Medulla oblongata (tissue), 1 donor: ENCODE measurements at regions not wholly inside any gene's neighbourhood (a gene's known extent, or its start where the extent isn't known, plus 50 kb on each side); places are given as distances from the start of the nearest gene placed in this dataset.
"Not testable (repeated sequence)": the region's sequence is repeated elsewhere in the genome, so short reads cannot be mapped to it uniquely, and the experiment has no call there.

Experiments used
- DNase-seq: peaks from one replicate; pipeline ENCODE4 v3.0.0-alpha.2; 2015; ENCODE audit errors: extremely low spot score

DNA sequence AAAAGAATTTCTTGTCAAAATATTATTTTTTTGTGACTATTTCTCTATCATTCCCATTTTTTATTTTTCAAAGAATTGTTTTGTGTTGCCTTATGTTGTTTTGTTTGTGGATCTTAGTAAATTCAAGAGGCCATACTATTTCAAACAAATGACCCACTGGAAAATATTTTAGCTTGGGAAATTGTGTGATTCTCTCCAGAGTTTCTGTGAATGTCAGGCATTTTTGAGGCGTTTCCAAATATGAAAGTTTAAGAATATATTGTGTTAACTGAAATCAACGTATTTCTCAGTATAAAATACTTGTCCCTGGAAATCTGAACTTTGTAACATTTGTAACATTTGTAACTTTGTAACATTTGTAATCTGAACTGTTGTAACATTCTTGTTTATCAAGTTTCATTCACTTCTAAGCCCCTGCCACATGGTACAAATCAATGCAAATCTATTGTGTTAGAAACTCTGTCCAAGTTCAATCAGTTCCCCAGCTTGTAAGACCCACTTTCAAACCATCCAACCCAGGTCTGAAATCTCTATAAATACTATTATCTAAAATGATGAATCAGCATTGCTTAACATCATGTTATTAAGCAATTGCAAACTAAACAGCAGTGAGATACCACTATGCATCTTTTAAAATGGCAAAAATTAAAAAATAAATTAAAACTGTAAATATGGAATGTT, 465.4 kb upstream of the GRID2 start:
- DNase-seq, result no peak

DNA sequence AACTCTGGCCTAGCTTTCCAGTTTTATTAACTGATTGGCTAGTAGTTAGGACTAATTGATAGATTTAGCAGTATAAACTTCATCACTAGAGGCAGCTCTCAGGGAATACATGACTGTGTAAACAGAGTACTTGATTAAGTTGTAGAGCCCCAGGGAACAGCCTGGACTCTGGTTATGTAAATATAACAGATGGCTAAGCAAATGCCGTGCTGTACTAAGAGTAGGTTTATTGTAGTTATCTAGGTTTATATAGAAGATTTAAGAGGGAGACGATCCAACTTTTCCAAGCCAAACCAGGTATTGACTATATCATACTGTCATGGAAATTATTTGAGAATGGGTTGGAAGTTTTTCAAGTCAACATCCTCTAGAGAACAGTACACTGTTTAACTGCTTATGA, 463.4 kb upstream of the GRID2 start:
- no peak for DNase-seq

DNA sequence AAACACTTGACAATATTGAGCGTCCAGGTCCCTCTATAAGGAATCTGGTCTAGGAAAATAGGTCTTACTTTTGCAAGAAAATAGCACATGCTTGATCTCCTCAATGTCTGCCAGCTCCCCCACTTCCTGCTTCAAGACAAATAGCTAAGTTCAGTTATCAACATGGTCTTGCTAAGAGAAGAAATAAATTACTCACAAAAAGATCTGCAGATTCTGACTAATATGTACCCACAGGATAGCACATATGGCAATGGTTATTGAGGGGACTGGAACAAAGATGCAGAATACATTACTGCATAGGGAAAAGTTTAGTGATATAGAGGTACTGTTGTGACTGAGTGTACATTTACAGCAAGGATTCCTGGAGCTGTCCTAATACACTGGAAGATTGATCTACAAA, 457.5 kb upstream of the GRID2 start:
- DNase-seq, result no peak

DNA sequence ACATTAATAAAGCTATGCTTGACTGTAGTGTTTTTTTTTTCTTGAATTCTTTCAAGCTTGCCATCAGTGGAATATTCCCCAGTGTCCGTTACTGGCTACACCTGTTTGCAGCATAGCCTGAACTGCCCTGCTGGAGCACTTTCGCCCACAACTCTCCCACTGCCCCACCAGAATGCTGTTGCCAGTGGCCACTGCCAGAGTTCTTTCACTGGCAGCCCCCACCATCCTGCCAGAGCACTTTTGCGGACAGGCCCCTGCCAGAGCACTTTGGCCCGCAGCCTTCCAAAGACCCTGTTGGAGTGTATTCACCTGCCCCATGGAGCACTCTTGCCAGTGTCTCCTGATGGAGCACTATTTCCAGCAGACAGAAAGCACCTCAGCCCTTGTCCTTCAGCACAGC, 452.3 kb upstream of the GRID2 start:
- no peak for DNase-seq

DNA sequence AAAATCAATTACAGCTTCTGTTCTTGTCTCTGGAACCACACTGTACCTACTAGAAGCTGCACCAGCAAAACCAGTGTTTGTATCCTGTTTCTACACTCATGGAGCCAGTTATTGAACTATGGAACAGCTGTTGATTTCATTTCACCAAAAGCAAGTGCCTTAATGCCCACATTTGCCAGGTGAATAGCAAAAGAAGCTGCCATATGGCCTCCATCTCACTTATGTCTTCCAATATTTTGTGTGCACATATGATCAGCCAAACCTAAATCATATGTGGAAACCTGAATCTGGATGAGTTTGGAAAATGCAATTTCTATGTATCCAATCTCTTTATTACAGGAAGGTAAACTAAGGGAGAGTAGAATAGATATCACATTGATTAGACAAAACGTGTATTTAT, 415.8 kb upstream of the GRID2 start:
- no peak for DNase-seq

- DNase-seq, result not testable (repeated sequence)
Observed at GRCh38 chr4:91891217-91891616, 412.5 kb upstream of the GRID2 start.

DNA sequence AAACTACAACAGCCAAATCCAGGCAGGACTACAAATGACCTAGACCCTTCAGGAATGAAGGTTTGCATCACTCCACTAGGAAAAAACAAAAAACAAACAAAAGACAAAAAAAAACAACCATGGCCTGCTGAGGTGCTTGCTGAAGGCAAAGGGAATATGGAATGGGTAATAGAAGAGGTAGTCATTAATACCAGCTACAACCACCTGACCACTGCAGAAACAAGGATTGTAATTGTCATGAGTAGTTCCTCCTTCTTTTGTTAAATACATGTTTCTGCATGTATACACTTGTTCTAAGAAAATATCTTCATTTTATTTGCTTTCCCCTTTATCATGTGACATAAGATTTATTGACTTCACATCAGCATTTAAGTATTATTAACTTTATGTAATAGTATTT, 409.8 kb upstream of the GRID2 start:
- no peak for DNase-seq

DNA sequence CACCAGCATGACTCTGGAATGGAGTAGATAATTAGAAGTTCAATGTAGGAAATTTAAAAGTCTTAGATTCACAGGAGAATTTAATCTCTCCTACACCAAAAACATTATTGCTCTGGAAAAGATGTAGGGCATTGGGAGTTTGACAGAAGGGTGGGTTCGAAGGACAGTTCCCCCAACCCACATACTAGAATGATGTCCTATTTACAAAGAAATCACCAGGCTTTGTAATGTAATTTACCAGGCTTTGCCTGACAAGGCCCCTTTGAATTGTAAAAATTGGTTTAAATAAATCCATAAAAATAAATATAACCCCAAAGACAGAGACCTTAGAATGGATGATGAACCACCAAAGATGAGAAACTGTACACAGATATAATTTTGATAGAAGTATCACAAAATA, 399.2 kb upstream of the GRID2 start:
- no peak for DNase-seq

DNA sequence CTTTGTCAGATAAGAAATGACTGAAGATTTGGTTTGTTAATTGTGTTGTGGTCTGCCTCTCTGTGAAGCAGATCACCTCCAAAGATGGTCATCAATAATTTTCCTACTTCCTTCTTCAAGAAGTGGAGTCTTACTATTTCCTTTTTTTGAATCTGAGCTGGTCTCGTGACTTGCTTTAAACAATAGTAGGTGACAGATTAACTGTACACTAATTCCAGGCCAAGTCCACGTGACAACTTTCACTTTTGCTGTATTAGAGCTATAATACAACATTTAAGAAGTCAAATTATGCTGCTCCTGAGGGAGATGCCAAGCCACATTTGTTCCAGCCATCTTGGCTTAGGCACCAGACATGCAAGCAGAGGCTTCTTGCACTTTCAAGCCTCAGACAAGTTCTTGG, 393.8 kb upstream of the GRID2 start:
- DNase-seq, result no peak

DNA sequence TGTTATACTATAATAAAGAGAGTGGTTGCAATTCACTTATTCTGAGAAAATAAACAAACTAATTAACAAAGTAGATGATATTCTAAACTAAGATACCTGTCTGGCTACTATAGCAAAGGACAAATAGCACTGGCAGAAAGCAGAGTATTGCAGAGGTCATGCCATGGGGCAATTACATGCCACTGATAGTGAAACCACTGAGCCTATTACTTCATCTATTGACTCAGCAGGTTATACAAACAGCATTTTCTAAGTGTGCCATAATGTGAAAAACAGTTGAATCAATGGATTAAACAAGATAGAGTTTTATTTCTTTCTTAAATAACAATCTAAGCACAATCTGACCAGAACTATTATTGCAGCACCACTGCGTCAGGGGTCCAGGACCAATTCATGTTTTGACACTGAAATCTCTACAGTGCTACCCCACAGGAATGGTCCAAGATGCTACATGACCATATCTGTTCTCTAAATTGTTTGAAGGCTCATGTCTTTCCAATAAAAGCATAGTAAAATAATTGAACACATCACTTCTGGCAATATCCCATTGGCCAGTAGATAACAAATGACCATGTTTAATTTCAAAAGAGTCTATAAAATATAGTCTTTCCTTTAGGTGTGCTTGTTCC, 389.5 kb upstream of the GRID2 start:
- no peak for DNase-seq

- no peak for DNase-seq
Observed at GRCh38 chr4:91916219-91916618, 387.5 kb upstream of the GRID2 start.

- DNase-seq, result no peak
Observed at GRCh38 chr4:91924625-91925024, 379.1 kb upstream of the GRID2 start.

- DNase-seq, result no peak
Observed at GRCh38 chr4:91935217-91935616, 368.5 kb upstream of the GRID2 start.

- DNase-seq, result no peak
Observed at GRCh38 chr4:91936311-91936710, 367.5 kb upstream of the GRID2 start.

DNA sequence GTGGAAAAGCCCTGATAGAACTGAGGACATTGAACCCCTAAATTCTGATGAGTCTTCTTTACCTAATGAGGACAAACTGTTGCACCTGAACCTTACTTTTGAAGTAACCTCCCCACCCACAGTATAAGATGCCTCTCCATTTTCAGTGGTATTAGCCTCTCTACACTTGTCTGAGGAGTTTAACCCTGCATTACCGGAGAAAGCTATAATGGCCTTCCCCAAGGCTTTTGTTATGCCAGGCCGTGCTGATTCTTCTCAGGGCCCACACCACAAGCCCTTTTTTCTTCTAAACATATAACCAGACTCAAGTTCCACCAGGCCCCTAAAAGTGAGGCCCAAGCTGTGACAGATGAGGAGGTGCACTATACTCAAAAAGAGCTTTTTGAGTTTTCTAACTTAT, 345.8 kb upstream of the GRID2 start:
- no peak for DNase-seq

DNA sequence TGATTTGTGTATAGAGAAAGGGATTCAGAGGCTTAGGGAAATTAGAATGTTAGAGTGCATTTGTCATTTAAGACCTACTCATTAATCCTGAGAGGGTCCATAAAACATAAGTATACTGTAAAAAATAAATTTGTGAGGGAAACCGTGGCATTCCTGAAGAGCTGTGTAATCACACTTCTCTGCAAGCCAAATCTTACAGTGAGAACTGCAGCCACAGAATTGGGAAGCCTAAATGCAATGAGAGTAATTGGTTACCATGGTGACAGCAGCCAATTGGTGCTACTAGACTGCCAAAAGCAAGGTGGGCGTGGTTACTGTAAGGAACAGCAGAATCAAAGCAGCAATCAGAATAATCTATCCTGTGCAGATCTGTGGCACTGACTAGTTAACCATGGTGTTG, 345.2 kb upstream of the GRID2 start:
- no peak for DNase-seq

- no peak for DNase-seq
Observed at GRCh38 chr4:91961504-91961903, 342.3 kb upstream of the GRID2 start.

GRCh38 chr4:91963486-91963885, 340.3 kb upstream of the GRID2 start:
- no peak for DNase-seq

DNA sequence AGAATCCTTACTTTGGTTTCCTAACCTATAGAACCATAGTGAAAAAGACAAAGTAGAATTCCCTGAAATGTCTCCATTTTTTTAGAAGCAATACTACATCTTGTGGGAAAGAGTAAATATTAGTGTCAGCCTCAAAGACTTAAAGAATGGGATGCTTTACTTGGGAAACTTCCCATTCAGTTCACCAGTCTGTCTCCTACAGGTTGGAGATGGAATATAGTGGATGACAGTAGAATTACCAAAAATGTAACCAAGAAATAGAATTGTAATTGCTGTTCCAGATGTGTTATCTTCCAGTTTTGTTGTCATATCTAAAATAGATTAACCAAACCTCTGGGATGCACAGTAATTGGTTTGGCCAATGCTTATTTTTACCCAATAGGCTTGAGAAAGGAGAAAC, 338.6 kb upstream of the GRID2 start:
- no peak for DNase-seq

- no peak for DNase-seq
Observed at GRCh38 chr4:91973479-91974153, 330.1 kb upstream of the GRID2 start.

DNA sequence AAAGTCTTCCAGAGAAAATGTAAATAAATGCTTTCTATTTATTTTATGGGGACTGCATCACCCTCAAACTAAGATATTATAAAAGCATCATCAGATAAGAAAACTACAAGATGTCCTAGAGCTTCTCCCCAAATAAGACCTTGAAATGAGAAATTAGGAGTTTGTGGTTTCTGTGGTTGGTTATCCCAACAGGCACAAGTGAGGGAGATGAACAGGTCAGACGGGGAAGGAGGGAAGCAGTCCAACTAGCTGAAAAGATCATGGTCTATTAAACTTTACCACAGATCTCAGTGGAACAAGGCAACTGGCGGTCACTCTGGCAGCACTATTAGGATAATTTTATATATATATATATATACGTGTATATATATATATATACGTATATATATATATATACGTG, 319.3 kb upstream of the GRID2 start:
- DNase-seq, result no peak

DNA sequence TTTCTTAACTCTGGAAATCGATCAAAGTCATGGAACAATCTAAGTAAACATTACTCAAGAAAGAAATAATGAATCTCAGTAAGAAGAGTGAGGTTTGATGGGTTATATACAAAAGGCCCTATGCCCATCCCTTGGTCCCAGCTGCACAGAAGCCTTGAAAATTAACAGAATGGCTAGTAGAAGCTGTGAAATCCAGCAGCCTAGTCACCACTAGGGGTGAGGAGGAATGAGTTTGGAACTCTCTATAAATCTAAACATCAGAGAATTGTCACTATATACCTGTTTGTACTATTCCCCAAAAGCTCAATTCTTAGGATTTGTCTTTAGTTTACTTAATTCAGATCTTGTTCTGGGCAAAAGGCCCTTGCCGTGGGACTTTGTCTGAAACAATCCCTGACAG, 313.9 kb upstream of the GRID2 start:
- no peak for DNase-seq

GRCh38 chr4:91990726-91991125, 313.0 kb upstream of the GRID2 start:
- DNase-seq, result no peak
